ENCODE measurements at regions not wholly inside any gene's neighbourhood (a gene's known extent, or its start where the extent isn't known, plus 50 kb on each side); places are given as distances from the start of the nearest gene placed in this dataset.
A peak's percentile ranks its signal among the peaks of the same experiment; 100 is the strongest.

DNA sequence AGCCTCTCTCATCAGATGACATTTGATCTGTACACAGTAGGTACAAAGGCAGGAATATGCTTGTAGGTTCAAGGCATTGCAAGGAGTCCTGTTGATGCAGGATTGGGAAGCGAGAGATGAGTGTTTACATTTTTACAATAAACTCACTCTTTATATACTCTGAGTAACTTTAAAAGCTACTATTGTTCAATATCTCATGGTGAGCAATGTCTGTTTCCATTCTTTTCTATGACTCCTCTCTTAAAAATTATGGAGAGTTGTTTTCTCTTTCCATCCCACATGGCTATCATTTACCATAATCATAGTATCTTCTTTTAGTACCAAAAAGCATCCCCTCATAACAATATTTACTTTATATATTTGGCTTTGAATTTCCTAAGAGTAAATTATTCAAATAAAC, 314.0 kb upstream of the CDIN1 start:
- Histone ChIP-seq H3K27me3 (ENCODE audit: control insufficient read depth, insufficient read depth, low read length) (no peaks in the 10 kb centered on the region), H3K36me3 (ENCODE audit: control insufficient read depth, insufficient read depth, low read length) (no peaks in the 10 kb centered on the region), H3K4me3 (ENCODE audit: low read depth, low read length) (no peak overlapping the region)
- DNase-seq (ENCODE audit: low read depth) (no peak), FAIRE-seq (no peak)
- TF ChIP-seq CTCF (IDR thresholded peaks at IDR 0.05; ENCODE audit: insufficient read depth, low read length, severe bottlenecking) = no peak

- H3K36me3 ChIP-seq (ENCODE audit: control insufficient read depth, insufficient read depth, low read length) = no peaks in the 10 kb centered on the region
- no peak for TF ChIP-seq CTCF (IDR thresholded peaks at IDR 0.05; ENCODE audit: insufficient read depth, low read length, severe bottlenecking)
- FAIRE-seq = no peak
- no peak for DNase-seq (ENCODE audit: low read depth)
- no peak overlapping the region for H3K4me3 ChIP-seq (ENCODE audit: low read depth, low read length)
- no peaks in the 10 kb centered on the region for H3K27me3 ChIP-seq (ENCODE audit: control insufficient read depth, insufficient read depth, low read length)
Observed at GRCh38 chr15:36271048-36271447, 308.4 kb upstream of the CDIN1 start.

DNA sequence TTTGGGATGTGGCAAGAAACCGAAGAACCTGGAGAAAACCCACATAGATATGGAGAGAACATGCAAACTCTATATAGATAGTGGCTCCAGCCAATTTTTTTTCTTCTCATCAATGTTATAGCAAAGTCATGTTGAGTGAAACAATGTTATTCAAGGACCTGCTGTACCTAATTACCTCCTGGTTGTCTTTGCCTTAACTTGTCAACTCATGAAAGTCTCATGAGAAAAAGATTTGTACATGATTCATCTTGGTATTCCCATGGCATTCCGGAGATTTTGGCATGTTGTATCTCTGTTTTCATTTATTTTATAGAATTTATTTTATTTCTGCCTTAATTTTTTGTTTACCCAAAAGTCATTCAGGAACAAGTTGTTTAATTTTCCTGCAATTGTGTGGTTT, 303.8 kb upstream of the CDIN1 start:
- Histone ChIP-seq H3K4me3 (ENCODE audit: low read depth, low read length) (no peak overlapping the region), H3K27me3 (ENCODE audit: control insufficient read depth, insufficient read depth, low read length) (no peaks in the 10 kb centered on the region), H3K36me3 (ENCODE audit: control insufficient read depth, insufficient read depth, low read length) (no peaks in the 10 kb centered on the region)
- no peak for TF ChIP-seq CTCF (IDR thresholded peaks at IDR 0.05; ENCODE audit: insufficient read depth, low read length, severe bottlenecking)
- DNase-seq (ENCODE audit: low read depth) (peak; percentile 38), FAIRE-seq (no peak)

GRCh38 chr15:36278219-36278618, 301.2 kb upstream of the CDIN1 start:
- TF ChIP-seq CTCF (IDR thresholded peaks at IDR 0.05; ENCODE audit: insufficient read depth, low read length, severe bottlenecking) = peak; percentile 13
- Histone ChIP-seq H3K36me3 (ENCODE audit: control insufficient read depth, insufficient read depth, low read length) (no peaks in the 10 kb centered on the region), H3K27me3 (ENCODE audit: control insufficient read depth, insufficient read depth, low read length) (no peaks in the 10 kb centered on the region), H3K4me3 (ENCODE audit: low read depth, low read length) (no peak overlapping the region)
- DNase-seq (ENCODE audit: low read depth) (peak; percentile 8), FAIRE-seq (peak; percentile 66)

DNA sequence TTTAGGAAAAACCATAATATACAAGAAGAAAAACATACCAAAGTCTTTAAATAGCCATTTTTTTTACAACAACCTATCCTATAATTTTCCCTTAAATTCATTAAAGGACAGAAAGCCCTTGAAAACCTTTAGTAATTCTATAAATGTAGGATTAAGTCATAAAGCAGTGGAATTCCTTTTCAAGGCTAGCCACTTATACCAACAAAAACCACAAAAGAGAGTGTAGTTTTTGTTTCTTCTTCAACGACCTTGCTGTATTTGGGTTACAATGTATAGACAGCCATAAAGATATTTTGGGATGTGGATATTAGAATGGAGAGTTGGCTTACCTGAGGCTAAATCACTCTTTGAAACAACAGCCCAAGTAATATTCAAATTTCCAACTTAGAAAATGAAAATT, 296.6 kb upstream of the CDIN1 start:
- TF ChIP-seq CTCF (IDR thresholded peaks at IDR 0.05; ENCODE audit: insufficient read depth, low read length, severe bottlenecking) = no peak
- no peak for FAIRE-seq
- DNase-seq (ENCODE audit: low read depth) = no peak

GRCh38 chr15:36284911-36285310, 294.5 kb upstream of the CDIN1 start:
- FAIRE-seq (no peak), DNase-seq (ENCODE audit: low read depth) (no peak)
- H3K27me3 ChIP-seq (ENCODE audit: control insufficient read depth, insufficient read depth, low read length) = no peaks in the 10 kb centered on the region
- TF ChIP-seq CTCF (IDR thresholded peaks at IDR 0.05; ENCODE audit: insufficient read depth, low read length, severe bottlenecking) = no peak
- no peak overlapping the region for H3K4me3 ChIP-seq (ENCODE audit: low read depth, low read length)
- H3K36me3 ChIP-seq (ENCODE audit: control insufficient read depth, insufficient read depth, low read length) = no peaks in the 10 kb centered on the region

More for the DNA sequence above, 296.6 kb upstream of the CDIN1 start:
- no peaks in the 10 kb centered on the region for H3K27me3 ChIP-seq (ENCODE audit: control insufficient read depth, insufficient read depth, low read length)
- H3K4me3 ChIP-seq (ENCODE audit: low read depth, low read length) = no peak overlapping the region
- no peaks in the 10 kb centered on the region for H3K36me3 ChIP-seq (ENCODE audit: control insufficient read depth, insufficient read depth, low read length)
